HS-27A (cell line): ENCODE measurements at regions not wholly inside any gene's neighbourhood (a gene's known extent, or its start where the extent isn't known, plus 50 kb on each side); places are given as distances from the start of the nearest gene placed in this dataset.

Experiments
- DNase-seq: peaks from one replicate; pipeline ENCODE4 v3.0.0-alpha.2; 2012; ENCODE audit warnings: low read depth, missing footprints

DNA sequence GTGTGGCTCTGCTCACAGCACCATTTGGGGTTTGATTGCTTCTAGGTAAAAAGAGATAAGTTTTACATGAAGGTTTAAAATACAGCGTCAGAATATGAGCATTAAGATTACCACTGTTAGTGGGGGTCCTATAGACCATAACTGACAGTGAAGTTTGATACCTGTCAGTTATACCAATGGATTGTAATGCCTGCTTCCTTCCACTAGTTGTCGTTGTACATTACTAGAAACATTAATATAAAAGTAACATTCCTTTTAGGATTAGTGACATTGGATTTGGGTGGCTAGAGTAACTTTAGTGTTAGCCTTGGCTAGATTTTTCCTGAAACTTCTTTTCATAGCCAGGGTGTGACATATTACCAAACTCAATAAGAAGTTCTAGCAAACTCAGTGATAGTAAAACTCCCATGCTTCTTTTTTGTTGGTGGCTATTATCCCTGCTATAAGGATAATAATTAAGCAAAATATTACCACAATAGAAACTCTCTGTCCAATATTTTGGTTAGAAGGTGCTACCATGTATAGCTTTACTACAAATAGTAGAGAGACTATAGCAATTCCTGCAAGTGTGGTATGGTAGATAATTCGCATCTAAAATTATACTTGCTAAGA, 57.1 kb downstream of the FAM181B start:
- DNase-seq = no peak

DNA sequence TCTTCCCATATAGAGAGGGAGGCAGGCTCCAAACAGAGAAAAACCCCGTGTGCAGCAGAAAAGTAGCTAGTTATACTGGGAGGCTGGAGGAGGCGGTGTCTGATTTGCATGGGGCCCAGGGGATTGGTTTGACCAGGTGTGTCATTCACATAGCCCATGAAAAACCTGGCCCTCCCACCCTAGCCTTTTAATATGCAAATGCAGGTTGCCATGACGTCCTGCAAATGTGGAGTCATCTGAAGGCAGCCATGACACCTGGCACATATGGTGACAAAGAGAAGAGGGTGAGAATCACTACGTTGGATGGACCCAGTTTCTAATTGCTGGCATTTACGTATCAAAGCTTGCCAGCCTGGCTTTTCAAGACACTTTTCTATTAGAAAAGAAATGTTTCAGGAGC, 57.8 kb downstream of the FAM181B start:
- DNase-seq = no peak

DNA sequence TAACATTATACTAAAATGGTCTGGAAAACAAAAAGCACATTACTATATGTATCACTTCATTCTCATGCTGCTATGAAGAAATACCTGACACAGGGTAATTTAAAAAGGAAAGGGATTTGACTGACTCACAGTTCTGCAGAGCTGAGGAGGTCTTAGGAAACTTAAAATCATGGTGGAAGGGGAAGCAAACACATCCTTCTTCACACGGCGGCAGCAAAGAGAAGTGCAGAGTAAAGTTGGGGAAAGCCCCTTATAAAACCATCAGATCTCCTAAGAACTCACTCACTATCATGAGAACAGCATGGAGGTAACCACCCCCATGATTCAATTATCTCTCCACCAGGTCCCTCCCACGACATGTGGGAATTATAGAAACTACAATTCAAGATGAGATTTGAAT, 60.0 kb downstream of the FAM181B start:
- DNase-seq = no peak

DNA sequence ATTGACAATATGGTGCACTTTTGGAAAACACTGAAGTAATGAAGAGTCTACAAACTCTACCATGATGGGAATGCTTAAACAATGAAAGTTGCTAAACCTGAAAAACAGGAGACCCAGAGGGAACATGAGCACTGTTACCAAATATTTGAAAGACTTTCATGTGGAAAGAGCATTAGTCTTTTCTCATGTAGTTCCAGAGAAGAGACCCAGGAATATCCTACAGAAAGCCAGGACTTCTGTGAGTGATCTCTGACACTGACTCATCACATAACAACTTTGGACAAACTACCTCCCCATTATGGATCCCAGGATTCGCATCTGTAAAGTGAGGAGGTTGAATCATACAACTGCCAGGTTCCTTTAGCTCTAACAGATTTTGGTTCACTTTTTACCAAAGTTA, 62.2 kb downstream of the FAM181B start:
- no peak for DNase-seq

DNA sequence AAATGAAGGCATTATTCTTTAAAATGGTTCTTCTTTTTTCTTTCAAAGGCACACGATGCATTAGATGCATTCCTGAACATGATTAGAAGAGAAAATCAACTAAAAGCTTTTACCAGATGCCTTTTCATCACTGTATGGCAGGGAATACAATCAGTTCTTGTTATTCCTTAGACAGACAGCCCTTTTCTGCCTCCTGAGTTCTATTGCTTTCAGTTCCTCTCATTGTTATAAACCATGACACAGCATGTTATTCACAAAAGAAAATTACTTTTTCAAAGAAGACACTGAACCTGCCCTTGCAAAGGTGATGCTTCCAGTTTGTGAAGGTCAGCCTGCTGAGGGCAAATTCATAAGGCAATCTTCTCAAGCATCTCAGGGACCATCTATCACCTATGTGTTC, 70.1 kb downstream of the FAM181B start:
- no peak for DNase-seq

DNA sequence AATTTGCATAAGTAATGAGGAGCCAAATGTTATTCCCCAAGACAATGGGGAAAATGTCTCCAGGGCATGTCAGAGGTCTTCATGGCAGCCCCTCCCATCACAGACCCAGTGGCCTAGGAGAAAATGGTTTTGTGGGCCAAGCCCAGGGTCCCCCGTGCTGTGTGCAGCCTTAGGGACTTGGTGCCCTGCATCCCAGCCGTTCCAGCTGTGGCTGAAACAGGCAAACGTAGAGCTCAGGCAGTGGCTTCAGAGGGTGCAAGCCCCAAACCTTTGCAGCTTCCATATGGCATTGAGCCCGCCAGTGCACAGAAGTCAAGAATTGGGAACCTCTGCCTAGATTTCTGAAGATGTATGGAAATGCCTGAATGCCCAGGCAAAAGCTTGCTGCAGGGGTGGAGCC, 79.9 kb downstream of the FAM181B start:
- DNase-seq = no peak

DNA sequence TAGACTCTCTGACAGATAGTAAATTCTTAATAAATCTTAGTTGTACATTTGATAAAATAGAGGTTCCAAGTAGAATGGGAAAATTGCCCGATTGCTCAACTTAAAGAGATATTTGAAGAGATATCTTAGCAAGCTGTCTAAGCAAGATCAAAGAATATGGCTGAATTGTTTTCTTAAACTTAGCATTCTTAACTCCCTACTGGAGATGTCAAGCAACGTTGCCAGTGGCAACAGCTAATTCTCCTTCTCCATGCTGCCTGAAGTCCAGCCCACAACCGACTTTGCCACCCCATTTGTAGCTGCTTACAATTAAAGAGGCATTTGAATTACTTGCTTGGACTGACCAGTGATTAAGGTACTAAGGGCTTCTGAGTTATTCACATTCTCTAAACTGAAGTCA, 94.4 kb downstream of the FAM181B start:
- no peak for DNase-seq

DNA sequence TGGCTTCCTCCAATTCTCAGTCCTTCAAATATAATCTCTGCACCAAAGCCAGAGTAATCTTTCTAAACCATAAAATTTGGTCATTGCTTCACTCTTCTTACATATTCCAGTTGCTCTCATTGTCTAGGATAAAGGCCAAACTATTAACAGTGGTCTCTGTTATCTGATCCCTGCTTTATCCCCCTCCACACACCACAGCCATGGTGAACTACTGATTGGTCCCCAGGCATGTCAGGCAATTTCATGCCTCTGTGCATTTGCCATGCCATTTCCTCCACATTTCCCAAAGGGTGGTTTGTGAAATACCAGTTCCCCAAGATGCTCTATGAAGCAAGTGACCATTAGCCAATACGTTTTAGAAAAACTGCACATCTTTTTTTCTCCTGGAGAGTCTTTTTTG, 97.0 kb downstream of the FAM181B start:
- no peak for DNase-seq

DNA sequence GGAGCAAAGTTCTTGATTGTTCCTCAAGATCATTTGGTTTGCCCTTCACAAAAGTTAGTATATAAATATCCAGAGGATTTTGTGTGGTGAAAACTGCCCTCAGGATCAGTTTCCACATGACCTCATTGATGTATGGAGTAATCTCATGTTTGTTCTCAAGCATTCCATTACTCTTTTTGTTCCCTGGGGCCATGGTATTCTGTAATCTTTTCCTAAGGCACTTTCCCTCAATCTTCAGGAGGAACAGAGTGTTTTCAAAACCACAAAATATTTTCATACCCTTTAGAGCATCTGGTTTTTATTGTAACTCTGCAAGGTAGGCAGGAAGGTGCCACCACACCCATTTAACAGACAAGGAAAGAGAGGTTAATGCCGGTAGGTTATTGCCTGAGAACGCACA, 99.6 kb downstream of the FAM181B start:
- no peak for DNase-seq

DNA sequence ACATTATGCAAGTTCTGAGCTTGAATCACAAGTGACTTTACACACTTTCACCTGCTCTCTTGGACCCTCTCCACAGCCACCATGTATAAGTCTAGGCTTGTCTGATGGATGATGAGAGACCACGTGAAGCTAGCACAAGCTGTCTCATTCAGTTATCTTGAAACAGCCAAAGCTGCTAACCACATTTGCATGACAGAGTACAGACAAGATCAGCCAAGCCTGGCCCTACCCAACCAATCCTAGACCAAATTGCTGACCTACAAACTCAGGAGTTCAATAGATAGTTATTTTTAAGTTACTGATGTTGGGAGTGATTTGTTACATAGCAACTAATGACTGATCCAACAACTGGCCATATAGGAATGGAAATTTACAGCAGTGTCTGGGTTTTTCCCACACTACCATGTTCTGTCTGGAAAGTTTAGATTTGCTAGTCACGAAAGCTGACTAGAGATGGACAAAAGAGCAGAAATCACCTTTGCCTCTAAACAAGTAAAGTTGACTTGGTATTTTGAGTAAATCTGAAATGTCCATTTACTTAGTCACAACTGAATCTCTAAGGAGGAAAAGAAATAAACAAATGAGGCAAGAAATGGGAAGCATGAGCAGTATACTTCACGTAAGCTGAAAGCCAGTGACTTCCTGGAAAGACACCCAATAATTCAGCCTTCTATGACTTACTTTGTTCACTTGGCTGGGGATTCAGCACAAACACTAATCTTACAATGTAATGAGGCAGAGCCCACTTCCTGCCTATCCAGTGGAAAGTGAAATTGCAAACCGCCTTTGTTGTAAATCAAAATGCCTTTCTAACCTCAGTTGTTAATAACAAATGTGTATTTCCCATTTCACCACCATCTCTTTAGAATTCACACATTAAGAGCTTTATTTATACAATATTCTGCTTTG, 101.7 kb downstream of the FAM181B start:
- DNase-seq = no peak

DNA sequence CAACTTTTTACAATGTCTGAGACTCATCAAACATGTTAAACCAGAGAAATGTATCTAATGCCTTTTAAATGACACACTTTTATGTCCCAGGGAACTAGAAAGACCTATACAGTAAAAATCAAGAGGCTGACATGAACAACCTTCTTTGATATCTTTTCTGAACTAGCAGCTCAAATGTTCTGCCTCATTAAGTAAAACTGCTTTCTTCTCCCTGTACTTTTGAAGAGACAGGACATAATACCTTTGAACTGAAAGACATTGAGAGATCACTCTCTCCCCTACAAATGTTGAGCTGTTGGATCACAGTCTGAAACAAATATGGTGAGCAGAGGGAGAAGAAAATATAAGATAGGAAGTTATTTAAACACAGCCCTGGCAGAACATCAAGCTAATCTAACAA, 123.0 kb downstream of the FAM181B start:
- DNase-seq = no peak

DNA sequence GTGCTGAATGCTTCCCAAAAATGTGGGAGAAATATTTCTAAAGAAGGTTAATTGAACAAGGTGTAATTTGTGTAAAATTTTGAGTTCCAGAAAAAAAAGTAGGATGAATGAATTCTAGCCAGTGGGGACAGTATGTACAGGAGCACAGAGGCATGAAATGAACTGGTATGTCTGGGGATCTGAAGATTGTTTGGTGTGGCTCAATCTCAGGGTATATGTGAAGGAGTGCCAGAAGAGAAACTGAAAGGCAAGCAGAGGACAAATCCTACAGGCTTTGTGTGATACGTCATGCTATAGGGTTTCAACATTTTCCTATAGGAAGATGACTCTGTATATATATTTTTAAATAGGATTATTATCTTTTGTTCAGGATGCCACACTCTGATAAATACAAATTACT, 126.9 kb downstream of the FAM181B start:
- no peak for DNase-seq

DNA sequence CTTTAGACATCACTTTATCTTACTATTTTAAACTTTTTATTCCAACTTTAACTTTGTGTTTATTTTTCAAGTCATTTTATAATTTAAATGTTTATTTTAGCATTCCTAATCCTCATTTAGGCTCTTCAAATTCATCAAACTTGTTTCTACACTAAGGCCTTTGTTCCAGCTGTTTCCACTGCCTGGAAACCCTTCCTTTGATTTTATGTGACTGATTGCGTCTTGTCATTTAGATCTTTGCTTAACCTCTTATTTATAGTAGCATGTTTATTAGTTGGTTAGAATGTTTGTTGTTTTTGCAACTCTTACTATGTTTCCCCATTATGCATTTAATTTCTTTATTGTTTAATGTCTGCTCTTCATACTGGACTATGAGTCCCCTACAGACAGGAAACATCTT, 132.0 kb downstream of the FAM181B start:
- no peak for DNase-seq

DNA sequence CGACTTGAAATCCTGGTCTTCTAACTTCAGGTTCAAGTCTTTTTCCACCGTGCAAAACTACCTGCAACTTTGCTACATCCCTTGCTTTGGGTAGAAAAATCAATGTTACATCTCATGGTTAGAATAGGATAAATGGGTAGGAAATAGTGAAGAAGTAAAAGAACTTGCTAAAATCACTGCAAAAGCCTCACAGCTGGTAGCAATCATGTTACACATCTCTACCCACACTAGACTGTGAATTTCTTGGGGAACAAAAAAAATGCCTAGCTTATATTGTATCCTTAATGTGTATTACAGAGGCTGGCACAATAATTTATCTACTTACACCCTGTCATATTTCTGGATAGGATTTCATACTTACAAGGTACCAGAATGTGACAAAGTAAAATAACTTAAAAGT, 133.8 kb downstream of the FAM181B start:
- no peak for DNase-seq

DNA sequence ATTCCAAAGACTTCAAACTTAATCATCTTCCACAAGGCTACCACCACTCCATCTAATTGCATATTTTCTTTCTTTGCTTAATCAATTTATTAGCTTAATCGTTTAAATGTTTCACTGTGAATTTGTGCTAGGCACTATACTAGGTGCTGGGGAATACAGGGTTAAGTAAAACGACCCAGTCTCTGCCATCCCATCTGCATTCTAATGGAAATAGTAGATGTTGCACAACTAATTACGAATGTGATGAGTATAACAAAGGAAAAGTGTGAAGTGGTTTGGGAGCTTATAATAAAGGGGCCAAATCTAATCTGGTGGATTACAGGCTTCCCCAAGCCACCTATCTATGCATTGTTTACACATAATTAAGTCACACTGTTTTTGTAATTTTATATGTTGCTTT, 147.1 kb downstream of the FAM181B start:
- DNase-seq = no peak

DNA sequence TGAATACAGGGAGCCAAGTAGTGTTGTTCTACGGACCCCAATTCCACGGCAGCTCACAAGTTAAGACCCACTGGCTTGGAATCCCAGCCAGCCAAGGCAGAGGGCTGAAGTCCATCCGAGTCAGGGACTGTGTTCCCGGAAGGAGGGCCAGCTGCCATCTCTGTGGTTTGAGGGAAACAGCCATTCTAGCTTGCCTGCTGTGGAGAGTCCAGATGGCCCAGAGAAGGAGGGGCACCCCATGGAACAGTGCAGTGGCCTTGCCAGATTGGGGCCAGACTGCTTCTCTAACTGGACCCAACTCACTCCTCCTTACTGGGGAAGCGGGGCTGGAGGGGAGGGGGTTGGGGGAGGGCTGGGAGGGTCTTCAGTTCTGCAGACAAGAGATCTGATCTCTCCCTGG, 156.4 kb downstream of the FAM181B start:
- no peak for DNase-seq

DNA sequence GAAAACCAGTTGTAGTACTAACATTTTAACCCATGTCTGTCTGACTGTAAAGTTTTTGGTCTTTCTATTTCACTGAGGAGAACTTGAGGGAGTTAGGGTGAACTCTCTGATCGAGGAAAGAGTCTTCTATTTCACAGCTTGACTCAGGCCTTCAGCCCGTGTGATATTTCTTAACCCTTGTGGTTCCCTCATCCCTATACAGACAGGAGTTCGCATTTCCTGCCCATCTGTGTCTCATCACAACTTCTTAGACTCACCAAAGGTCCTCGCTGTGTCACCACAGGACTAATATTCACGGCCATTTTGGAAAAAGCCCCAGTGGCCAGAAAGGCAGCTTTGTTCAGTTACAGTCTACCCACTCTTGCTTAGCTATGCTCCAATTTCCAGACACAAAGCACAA, 172.8 kb downstream of the FAM181B start:
- no peak for DNase-seq

DNA sequence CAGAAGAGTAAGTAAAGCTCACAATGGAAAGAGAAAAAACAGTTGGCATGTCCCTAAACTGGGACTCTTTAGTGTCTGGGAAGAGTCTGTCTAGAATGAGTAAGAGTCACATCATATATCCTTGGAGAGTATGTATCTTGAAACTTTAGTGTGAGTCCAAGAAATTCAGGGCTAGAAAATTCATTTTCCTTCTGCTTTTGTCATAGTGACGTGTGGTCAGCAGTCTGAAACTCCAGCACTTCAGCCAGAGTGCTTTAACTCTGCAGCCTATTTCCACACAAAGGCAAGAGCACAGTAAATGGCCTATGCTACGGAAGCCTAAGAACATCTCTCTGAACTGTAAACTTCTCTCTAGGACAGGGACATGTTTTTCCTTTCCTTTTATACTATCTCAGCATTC, 174.1 kb downstream of the FAM181B start:
- DNase-seq = no peak

DNA sequence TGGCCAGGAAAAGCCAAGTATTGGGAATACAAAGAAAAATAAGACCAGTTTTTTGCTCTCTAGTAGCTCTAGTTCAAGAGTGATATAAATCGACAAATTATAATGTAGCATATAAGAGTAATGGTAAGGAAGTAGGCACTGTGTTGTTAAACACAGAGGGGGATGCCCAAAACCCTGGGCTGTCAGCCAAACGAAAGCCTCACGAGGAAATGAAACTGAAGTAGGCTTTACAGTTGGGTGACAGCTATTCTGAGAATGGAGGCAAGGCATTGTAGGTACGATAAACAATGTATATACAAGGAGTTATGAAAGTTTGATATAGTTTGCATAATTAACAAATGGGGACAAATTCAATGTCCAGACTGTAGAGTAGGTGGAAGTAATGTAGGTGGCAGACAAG, 176.4 kb downstream of the FAM181B start:
- DNase-seq = no peak

DNA sequence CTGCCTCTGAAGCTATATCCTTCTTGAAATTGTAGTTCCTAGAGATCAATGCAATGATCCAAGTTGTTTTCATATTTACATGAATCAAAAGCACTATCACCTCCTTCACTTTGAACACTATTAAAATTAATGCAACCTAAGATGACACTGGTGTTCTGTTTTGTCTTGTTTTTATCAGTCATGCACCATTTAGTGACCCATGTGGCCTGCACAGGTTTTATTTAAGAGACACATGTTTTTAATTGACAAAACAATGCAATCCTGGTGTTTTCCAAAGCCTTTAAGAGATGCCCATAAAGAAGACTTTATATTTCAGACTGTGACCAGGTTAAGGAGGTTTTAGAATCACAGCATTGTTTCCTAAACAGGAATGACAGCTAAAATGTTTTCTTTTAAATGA, 177.5 kb downstream of the FAM181B start:
- no peak for DNase-seq

DNA sequence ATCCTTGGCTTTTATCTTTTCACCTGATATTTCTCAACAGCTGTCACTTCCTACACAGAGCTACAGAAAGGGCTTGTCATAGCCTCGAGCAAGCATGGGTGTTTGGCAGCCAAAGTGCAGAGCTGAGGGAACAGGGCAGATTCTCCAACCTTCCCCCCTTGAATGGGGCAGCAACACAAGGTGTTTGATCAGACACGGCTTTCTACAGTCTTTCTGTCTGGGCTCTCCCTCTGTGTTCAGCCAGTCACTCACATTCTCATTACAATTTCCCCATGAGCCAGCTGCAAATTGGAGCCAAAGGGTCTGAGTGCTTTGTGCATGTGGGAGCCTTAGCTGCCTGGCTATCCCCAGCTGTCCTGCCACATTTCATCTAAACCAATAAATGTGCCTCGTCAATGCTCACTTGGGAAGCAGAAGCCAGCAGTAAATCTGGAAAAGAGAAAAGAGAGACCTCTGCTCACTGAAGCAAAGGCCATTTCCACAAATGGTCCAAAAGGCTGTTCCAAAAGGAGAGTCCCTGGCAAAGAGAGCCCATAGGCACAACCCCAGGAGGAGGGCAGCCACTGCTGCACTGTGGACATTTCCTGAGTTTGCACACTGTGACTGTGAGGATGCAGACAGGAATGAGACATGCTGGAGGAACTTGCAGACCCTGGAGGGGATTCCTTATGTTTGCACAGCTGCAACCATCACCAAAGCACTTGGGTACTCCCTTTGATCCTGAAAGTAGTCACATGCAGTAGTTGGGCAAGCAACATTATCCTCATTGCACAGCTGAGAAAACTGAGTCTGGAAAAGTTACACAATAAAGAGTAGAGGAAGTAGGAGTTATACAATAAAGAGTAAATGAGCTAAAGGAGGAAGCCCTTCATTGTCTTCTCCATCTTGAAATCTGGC, 186.8 kb downstream of the FAM181B start:
- DNase-seq = no peak

DNA sequence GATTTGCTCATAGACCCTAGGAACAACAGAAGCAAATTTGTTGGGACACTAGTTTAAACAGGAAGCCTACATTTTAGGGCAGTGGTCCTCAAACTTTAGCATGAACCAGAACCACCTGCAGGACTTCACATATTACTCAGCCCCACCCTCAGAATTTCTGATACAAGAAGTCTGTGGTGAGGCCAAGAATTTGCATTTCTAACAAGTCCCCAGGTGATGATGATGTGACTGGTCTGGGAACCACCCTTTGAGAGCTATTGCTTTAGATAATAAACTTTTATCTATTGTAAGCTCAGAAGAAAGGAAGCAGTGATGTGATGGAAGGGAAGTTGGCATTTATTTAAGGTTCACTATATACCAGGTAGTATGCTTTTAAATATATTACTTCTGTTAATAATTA, 194.0 kb downstream of the FAM181B start:
- DNase-seq = no peak

DNA sequence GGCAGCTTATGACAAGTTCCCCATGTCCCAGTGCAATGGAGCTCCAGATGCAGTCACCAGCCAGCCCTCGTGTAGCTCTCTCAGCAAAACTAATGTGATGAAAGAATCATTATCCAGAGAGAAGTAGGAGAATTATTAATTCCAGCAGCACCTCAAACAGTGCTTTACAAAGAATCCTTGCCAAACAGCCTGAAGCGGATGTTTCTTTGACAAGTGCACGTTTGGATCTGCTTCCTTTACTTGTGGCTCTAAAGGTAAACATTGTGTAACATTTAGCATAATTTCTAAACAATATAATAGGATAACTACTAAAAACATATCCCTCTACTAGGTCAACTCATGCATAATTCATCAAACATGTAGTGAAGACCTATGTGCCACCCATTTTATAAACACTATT, 197.0 kb downstream of the FAM181B start:
- no peak for DNase-seq
